HUES6 (cell line): ENCODE measurements at regions not wholly inside any gene's neighbourhood (a gene's known extent, or its start where the extent isn't known, plus 50 kb on each side); places are given as distances from the start of the nearest gene placed in this dataset.

ENCODE experiments used
- H3K27ac ChIP-seq: 2 replicates; pipeline ENCODE4 v1.7.0; 2013; ENCODE audit warnings: low read depth, mild to moderate bottlenecking, low read length, inconsistent platforms
- H3K27me3 ChIP-seq: 2 replicates; pipeline ENCODE4 v1.6.1; 2013; ENCODE audit warnings: low read length; ENCODE audit not compliant: control insufficient read depth, insufficient read depth
- H3K36me3 ChIP-seq: 2 replicates; pipeline ENCODE4 v1.6.1; 2013; ENCODE audit warnings: low read length; ENCODE audit not compliant: control insufficient read depth, insufficient read depth
- H3K4me1 ChIP-seq: 2 replicates; pipeline ENCODE4 v1.6.1; 2013; ENCODE audit warnings: low read length; ENCODE audit not compliant: control insufficient read depth, insufficient read depth
- H3K4me3 ChIP-seq: 2 replicates; pipeline ENCODE4 v1.5.1; 2013; ENCODE audit warnings: low read depth, low read length
- H3K9ac ChIP-seq: one replicate; pipeline ENCODE4 v1.6.1; 2013; ENCODE audit warnings: mild to moderate bottlenecking, low read length
- H3K9me3 ChIP-seq: 2 replicates; pipeline ENCODE4 v1.6.1; 2013; ENCODE audit warnings: low read depth, low read length; ENCODE audit not compliant: control insufficient read depth, insufficient read depth

DNA sequence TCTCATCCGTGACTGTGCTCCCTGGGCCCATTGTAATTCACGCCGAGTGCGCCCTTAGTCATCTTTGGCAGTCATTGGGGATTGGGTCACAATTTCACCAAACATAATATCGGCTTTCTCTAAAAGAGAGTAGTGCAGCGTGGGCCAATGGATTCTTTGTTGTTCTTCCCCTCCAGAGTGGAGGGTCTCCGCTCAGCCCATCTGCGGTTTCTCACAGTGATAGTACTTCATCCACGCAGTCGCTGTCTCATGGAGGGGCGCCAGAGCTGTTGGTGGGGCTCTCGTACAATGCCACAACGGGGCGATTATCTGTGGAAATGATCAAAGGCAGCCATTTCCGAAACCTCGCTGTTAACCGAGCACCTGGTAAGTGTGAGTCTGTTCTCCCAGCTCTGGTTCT lies 321.8 kb downstream of the SNAPC1 start:
- H3K27ac ChIP-seq: no peak overlapping the region
- H3K27me3 ChIP-seq: no peaks in the 10 kb centered on the region

DNA sequence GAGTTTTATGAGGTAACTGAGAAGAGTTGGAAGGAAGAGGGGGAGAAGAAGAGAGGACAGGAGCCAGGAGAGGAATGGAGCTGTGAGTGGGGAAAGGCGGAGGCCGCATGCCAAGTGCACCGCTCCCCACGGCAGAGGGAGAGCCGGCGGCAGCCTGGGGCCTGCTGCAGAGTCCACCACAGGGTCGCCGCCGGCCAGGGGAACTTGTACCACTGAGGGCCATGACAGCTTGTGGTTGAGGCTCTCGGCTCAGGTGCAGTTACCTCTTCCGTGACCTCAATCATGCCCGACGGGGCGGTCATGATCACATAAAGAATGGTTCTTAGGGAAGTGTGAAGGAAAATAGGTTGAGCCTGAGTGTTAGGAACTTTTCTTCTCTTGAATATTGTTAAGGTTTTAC lies 325.0 kb downstream of the SNAPC1 start:
- Histone ChIP-seq H3K27ac (no peak overlapping the region), H3K4me3 (no peak overlapping the region), H3K9ac (no peak overlapping the region), H3K4me1 (no peaks in the 10 kb centered on the region), H3K36me3 (no peaks in the 10 kb centered on the region), H3K27me3 (no peaks in the 10 kb centered on the region), H3K9me3 (peaks cover 13% of the 10 kb centered on the region)

More for the DNA sequence above, 321.8 kb downstream of the SNAPC1 start:
- Histone ChIP-seq H3K36me3 (no peaks in the 10 kb centered on the region), H3K9me3 (peaks cover 13% of the 10 kb centered on the region), H3K4me3 (no peak overlapping the region), H3K4me1 (no peaks in the 10 kb centered on the region), H3K9ac (no peak overlapping the region)

DNA sequence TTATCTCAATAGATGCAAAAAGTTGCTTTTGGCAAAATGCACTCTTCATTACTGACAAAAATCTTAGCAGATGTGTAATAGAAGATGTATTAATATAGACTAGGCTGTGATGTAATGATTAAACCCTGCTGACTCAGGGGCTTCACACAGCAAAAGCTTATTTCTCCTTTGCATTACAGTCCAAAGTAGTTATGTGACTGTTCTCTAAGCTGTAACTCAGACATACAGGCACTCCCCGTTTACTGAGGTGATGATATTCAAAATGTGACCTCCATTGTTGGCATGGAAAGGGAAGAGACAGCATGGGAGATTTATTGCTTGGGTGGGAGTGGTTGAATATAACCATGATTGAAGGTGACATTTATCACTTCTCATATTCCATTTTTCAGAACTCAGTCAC lies 331.5 kb downstream of the SNAPC1 start:
- no peak overlapping the region for H3K4me3 ChIP-seq
- H3K4me1 ChIP-seq: no peaks in the 10 kb centered on the region
- H3K9ac ChIP-seq: no peak overlapping the region
- H3K36me3 ChIP-seq: no peaks in the 10 kb centered on the region
- peaks cover 2% of the 10 kb centered on the region; the same call in 1 of the 2 replicates for H3K9me3 ChIP-seq
- no peaks in the 10 kb centered on the region for H3K27me3 ChIP-seq
- no peak overlapping the region for H3K27ac ChIP-seq

DNA sequence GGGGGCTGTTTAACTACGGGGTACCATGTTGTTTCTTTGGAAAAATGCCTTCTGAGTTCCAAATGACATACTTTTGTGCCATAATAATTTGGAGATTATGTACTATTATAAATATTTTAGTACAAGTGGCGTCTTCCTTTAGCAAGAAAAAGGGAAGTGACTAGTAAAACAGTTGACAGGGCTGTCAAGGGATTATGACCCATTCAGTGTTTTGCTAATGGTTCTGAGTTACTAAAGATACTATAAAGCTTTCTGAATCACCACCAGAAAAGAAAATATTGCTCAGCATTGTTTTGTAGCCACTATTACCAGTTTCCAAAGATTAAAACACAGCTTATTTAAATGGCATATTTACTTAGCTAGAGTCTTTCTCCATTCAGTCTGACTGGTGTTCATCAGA lies 334.9 kb downstream of the SNAPC1 start:
- H3K9me3 ChIP-seq: peaks cover 2% of the 10 kb centered on the region; the same call in 1 of the 2 replicates
- no peaks in the 10 kb centered on the region for H3K27me3 ChIP-seq
- no peak overlapping the region for H3K9ac ChIP-seq
- H3K36me3 ChIP-seq: no peaks in the 10 kb centered on the region
- no peak overlapping the region for H3K27ac ChIP-seq
- H3K4me1 ChIP-seq: no peaks in the 10 kb centered on the region
- H3K4me3 ChIP-seq: no peak overlapping the region

DNA sequence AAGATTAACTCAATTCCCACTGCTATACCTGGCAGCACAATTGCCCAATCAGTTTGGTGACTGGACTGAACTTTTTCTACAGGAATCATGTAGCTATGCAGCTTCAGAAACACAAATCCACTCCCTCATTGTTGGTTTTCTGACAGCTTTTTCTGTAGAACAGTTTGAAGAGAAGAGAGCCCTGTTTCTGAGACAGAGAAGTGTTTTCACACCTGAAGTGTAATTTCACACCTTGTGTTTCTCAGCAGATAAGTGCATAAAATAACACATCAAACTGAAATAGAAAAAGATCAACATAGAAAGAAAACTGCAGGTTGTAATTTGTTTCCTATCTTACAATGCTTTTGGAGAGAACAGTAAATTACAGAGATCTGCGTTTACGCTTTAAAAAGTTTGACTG lies 335.6 kb downstream of the SNAPC1 start:
- Histone ChIP-seq H3K9me3 (peaks cover 2% of the 10 kb centered on the region; the same call in 1 of the 2 replicates), H3K9ac (no peak overlapping the region), H3K27ac (no peak overlapping the region), H3K4me1 (no peaks in the 10 kb centered on the region), H3K27me3 (no peaks in the 10 kb centered on the region), H3K36me3 (no peaks in the 10 kb centered on the region), H3K4me3 (no peak overlapping the region)

DNA sequence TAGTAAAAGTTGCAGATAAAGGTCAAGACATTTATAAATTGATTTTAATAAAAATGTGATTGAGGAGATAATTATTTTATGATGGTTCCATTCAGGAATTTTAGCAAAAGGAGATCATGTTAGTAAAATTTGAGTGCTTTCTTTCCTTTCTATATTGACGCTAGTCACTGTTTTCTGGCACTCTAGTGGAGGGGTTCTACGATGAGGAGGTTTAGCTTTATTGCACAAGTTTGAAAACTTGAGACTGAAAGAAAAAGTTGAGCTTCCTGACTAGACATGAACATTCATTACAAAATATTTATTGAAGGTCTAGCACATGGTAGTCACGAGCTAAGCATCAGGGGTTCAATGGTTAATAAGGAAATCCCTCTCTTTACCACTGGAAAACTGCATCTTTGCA lies 336.1 kb downstream of the SNAPC1 start:
- Histone ChIP-seq H3K27ac (no peak overlapping the region), H3K27me3 (no peaks in the 10 kb centered on the region), H3K4me3 (no peak overlapping the region)

DNA sequence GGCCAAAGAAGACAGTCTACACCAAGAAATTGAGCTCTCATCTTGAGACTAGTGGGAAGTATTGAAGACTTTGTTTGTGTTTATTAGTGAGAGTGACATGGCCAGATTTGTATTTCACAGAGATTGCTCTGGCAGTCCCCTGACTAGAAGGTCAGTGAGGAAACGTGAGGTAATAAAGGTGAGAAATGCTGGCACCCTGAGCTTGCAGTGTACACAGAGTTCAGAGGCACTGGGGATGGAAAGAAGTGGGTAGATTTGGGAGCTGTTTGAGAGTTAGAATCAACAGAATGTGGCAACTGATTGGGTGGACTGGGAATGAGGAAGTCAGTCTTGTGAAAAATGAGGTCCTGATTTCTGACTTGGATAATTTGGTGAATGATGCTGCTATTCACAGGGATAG lies 336.9 kb downstream of the SNAPC1 start:
- H3K4me3 ChIP-seq: no peak overlapping the region
- H3K27me3 ChIP-seq: no peaks in the 10 kb centered on the region
- H3K36me3 ChIP-seq: no peaks in the 10 kb centered on the region
- H3K27ac ChIP-seq: no peak overlapping the region
- H3K9me3 ChIP-seq: peaks cover 2% of the 10 kb centered on the region; the same call in 1 of the 2 replicates
- H3K9ac ChIP-seq: no peak overlapping the region
- no peaks in the 10 kb centered on the region for H3K4me1 ChIP-seq

More for the DNA sequence above, 336.1 kb downstream of the SNAPC1 start:
- Histone ChIP-seq H3K9me3 (peaks cover 2% of the 10 kb centered on the region; the same call in 1 of the 2 replicates), H3K9ac (no peak overlapping the region), H3K4me1 (no peaks in the 10 kb centered on the region), H3K36me3 (no peaks in the 10 kb centered on the region)

DNA sequence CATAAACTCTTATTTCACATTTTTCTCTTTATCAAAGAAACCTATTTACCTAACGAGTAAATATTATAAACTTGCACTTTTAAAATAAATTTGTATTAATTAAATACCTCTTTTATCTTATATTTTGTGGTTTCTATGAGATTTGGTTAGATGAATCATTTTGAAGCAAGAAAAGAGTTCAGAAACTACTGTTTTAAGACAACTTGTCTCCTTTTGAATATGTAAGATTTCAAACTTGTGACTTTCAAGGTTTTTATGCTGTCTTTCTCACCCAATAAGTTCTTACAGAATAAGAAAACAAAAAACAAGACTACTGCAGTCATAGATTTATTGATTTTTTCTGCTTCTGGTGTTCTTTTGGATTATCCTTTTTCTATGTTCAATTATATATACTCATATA lies 339.0 kb downstream of the SNAPC1 start:
- Histone ChIP-seq H3K27me3 (no peaks in the 10 kb centered on the region), H3K27ac (no peak overlapping the region), H3K4me1 (no peaks in the 10 kb centered on the region), H3K4me3 (no peak overlapping the region), H3K36me3 (no peaks in the 10 kb centered on the region), H3K9me3 (no peaks in the 10 kb centered on the region), H3K9ac (no peak overlapping the region)

DNA sequence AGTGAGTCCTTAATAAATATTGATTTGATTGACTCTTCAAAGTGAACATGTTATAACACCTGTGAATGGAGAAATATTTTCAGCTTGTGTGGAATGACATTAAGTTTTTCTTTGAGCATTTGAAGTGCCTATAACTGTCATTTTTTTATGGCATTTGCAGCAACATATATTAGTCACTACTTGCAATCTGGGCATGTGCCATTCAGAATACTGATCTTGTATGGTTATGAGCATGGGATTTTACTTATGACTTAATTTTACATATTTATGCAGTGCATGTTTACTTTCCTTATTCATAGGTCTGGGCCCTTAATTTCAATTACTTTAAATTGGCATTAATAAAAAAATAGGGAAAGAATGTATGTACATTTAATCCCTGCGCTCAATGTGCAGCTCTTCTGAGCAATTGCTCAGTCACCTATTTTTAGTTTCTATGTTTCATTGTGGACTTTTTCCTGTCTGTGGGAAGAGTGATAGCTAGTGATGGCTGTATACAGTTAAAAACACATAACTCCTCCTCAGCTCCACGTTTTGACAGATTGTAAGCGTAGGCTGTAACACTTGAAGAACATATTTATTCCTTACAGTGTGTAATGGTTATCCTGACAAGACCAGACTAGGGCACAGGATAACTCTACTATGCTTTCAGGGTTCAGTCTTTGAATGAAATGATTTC lies 339.6 kb downstream of the SNAPC1 start:
- Histone ChIP-seq H3K9me3 (no peaks in the 10 kb centered on the region), H3K4me1 (no peaks in the 10 kb centered on the region), H3K36me3 (no peaks in the 10 kb centered on the region), H3K9ac (no peak overlapping the region), H3K27me3 (no peaks in the 10 kb centered on the region), H3K4me3 (no peak overlapping the region), H3K27ac (no peak overlapping the region)

DNA sequence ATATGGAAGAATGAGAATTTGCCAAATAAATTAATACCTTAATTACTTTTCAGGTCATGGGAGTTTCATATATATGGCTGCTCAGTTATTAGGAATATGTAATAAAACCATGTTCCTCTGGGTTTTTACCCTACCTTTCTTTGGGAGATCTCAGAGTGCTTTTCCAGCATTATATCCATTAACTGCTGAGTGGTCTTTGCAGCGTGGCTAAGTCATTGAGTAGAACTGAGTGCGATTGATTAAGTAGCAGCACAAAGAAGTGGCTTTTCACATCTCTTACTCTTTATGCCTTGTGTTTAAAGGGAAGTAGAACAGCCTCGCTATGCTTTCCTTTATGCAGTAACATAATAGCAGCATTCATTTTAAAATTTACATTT lies 340.1 kb downstream of the SNAPC1 start:
- no peak overlapping the region for H3K9ac ChIP-seq
- H3K4me1 ChIP-seq: no peaks in the 10 kb centered on the region
- H3K27me3 ChIP-seq: no peaks in the 10 kb centered on the region
- no peak overlapping the region for H3K4me3 ChIP-seq
- no peak overlapping the region for H3K27ac ChIP-seq
- no peaks in the 10 kb centered on the region for H3K9me3 ChIP-seq
- no peaks in the 10 kb centered on the region for H3K36me3 ChIP-seq

DNA sequence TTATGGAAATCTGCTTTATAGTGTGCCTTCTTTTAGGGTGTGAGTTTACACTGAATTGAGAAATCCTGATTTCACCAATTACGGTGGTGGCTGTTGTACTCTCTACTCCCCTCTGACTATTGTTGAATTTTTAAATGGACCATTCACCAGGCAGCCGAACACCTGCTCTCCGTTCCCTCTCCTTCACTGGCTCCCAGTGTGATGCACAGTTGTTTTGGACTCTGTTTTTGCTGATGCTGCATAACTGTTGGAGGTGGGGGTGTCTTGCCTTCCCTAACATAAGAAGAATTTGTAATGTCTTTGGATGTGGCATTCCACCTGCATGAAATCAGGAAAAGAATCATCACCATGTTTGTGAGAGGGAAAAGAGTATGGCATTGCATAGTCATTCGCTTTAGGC lies 341.2 kb downstream of the SNAPC1 start:
- no peak overlapping the region for H3K27ac ChIP-seq
- H3K4me1 ChIP-seq: no peaks in the 10 kb centered on the region
- no peak overlapping the region for H3K9ac ChIP-seq
- H3K36me3 ChIP-seq: no peaks in the 10 kb centered on the region
- H3K27me3 ChIP-seq: no peaks in the 10 kb centered on the region
- no peaks in the 10 kb centered on the region for H3K9me3 ChIP-seq
- H3K4me3 ChIP-seq: no peak overlapping the region
